ENCODE measurements at regions not wholly inside any gene's neighbourhood (a gene's known extent, or its start where the extent isn't known, plus 50 kb on each side); places are given as distances from the start of the nearest gene placed in this dataset.

DNA sequence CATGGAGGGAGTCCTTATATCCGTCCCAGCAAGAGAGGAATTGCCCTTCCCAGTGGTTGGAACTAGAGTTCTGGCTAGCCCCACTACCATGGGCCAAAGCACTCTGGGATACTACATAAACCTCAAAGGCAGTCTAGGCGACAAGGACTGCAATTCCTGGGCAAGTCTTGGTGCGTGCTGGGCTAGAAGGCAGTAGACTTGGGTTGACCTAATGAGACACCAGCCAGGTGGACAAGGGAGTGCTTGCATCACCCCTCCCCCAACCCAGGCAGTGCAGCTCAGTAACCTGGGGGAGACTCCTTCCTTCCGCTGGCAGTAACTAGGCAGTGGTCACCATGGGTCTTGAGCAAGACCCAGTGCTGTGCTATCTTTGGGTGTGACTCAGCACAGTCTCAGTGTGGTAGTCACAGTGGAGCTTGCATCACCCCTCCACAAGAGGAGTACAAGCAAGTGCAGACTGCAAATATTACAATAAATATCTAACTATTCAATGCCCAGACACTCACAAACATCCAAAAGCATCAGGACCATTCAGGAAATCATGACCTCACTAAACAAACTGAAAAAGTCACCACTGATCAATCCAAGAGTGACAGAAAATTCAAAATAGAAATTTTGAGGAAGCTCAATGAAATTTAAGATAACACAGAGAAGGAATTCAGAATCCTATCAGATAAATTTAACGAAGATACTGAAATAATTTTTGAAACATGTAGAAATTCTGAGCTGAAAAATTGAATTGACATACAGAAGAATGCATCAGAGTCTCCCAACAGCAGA lies 84.7 kb upstream of the LYPLAL1 start (continued):
- no peak for TF ChIP-seq SETDB1 (IDR thresholded peaks at IDR 0.05; ENCODE audit: low read length)
- TF ChIP-seq CEBPB (tag; IDR thresholded peaks at IDR 0.05), result peak; percentile 100
- TF ChIP-seq HNRNPL (IDR thresholded peaks at IDR 0.05; ENCODE audit: low read depth, low read length), result no peak
- no peak for TF ChIP-seq WHSC1 (IDR thresholded peaks at IDR 0.05; ENCODE audit: low read length)
- TF ChIP-seq ZNF644 (tag; IDR thresholded peaks at IDR 0.05; ENCODE audit: low read depth), result no peak
- no peak for TF ChIP-seq FIP1L1 (IDR thresholded peaks at IDR 0.05; ENCODE audit: low read depth, low read length, poor library complexity, severe bottlenecking)
- no peak for TF ChIP-seq YBX1 (IDR thresholded peaks at IDR 0.05)
- peak; percentile 71; the same call in 1 of the 2 replicates for TF ChIP-seq CBX5 (IDR thresholded peaks at IDR 0.05; ENCODE audit: borderline replicate concordance, low read depth)
- TF ChIP-seq, protein P1, sequence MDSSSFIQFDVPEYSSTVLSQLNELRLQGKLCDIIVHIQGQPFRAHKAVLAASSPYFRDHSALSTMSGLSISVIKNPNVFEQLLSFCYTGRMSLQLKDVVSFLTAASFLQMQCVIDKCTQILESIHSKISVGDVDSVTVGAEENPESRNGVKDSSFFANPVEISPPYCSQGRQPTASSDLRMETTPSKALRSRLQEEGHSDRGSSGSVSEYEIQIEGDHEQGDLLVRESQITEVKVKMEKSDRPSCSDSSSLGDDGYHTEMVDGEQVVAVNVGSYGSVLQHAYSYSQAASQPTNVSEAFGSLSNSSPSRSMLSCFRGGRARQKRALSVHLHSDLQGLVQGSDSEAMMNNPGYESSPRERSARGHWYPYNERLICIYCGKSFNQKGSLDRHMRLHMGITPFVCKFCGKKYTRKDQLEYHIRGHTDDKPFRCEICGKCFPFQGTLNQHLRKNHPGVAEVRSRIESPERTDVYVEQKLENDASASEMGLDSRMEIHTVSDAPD (CRISPR knock-in tag; IDR thresholded peaks at IDR 0.05), result no peak
- TF ChIP-seq, protein P2, sequence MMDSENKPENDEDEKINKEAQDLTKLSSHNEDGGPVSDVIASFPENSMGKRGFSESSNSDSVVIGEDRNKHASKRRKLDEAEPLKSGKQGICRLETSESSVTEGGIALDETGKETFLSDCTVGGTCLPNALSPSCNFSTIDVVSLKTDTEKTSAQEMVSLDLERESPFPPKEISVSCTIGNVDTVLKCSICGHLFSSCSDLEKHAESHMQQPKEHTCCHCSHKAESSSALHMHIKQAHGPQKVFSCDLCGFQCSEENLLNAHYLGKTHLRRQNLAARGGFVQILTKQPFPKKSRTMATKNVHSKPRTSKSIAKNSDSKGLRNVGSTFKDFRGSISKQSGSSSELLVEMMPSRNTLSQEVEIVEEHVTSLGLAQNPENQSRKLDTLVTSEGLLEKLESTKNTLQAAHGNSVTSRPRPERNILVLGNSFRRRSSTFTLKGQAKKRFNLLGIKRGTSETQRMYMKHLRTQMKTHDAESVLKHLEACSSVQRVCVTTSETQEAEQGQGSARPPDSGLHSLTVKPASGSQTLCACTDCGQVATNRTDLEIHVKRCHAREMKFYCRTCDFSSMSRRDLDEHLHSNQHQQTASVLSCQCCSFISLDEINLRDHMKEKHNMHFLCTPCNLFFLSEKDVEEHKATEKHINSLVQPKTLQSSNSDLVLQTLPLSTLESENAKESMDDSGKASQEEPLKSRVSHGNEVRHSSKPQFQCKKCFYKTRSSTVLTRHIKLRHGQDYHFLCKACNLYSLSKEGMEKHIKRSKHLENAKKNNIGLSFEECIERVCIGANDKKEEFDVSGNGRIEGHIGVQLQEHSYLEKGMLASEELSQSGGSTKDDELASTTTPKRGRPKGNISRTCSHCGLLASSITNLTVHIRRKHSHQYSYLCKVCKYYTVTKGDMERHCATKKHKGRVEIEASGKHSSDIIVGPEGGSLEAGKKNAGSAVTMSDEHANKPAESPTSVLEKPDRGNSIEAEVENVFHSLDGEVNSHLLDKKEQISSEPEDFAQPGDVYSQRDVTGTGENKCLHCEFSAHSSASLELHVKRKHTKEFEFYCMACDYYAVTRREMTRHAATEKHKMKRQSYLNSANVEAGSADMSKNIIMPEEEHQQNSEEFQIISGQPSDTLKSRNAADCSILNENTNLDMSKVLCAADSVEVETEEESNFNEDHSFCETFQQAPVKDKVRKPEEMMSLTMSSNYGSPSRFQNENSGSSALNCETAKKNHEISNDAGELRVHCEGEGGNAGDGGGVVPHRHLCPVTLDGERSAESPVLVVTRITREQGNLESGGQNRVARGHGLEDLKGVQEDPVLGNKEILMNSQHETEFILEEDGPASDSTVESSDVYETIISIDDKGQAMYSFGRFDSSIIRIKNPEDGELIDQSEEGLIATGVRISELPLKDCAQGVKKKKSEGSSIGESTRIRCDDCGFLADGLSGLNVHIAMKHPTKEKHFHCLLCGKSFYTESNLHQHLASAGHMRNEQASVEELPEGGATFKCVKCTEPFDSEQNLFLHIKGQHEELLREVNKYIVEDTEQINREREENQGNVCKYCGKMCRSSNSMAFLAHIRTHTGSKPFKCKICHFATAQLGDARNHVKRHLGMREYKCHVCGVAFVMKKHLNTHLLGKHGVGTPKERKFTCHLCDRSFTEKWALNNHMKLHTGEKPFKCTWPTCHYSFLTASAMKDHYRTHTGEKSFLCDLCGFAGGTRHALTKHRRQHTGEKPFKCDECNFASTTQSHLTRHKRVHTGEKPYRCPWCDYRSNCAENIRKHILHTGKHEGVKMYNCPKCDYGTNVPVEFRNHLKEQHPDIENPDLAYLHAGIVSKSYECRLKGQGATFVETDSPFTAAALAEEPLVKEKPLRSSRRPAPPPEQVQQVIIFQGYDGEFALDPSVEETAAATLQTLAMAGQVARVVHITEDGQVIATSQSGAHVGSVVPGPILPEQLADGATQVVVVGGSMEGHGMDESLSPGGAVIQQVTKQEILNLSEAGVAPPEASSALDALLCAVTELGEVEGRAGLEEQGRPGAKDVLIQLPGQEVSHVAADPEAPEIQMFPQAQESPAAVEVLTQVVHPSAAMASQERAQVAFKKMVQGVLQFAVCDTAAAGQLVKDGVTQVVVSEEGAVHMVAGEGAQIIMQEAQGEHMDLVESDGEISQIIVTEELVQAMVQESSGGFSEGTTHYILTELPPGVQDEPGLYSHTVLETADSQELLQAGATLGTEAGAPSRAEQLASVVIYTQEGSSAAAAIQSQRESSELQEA (IDR thresholded peaks at IDR 0.05; ENCODE audit: low read depth), result no peak
- TF ChIP-seq KHSRP (IDR thresholded peaks at IDR 0.05), result no peak
- TF ChIP-seq, protein P3, sequence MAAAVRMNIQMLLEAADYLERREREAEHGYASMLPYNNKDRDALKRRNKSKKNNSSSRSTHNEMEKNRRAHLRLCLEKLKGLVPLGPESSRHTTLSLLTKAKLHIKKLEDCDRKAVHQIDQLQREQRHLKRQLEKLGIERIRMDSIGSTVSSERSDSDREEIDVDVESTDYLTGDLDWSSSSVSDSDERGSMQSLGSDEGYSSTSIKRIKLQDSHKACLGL (CRISPR knock-in tag; IDR thresholded peaks at IDR 0.05; ENCODE audit: borderline replicate concordance, poor library complexity, severe bottlenecking), result no peak
- TF ChIP-seq ZNF780A (CRISPR knock-in tag; IDR thresholded peaks at IDR 0.05), result no peak
- peak; percentile 65; the same call in 1 of the 2 replicates for TF ChIP-seq L3MBTL2 (IDR thresholded peaks at IDR 0.05)
- peak; percentile 91; the same call in 1 of the 2 replicates for TF ChIP-seq HDAC8 (tag; IDR thresholded peaks at IDR 0.05)
- TF ChIP-seq, protein P4, sequence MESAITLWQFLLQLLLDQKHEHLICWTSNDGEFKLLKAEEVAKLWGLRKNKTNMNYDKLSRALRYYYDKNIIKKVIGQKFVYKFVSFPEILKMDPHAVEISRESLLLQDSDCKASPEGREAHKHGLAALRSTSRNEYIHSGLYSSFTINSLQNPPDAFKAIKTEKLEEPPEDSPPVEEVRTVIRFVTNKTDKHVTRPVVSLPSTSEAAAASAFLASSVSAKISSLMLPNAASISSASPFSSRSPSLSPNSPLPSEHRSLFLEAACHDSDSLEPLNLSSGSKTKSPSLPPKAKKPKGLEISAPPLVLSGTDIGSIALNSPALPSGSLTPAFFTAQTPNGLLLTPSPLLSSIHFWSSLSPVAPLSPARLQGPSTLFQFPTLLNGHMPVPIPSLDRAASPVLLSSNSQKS (CRISPR knock-in tag; IDR thresholded peaks at IDR 0.05), result no peak
